Stimulated activated CD4-positive, alpha-beta T cell treated with anti-CD3 and anti-CD28 coated beads, Interleukin-4, amount 100 ng/mL, for 1 hour (primary cell): ENCODE measurements at regions not wholly inside any gene's neighbourhood (a gene's known extent, or its start where the extent isn't known, plus 50 kb on each side); places are given as distances from the start of the nearest gene placed in this dataset.
"Not testable (repeated sequence)": the region's sequence is repeated elsewhere in the genome, so short reads cannot be mapped to it uniquely, and the experiment has no call there.

ENCODE experiments used
- DNase-seq: peaks from one replicate; pipeline ENCODE4 v3.0.0-alpha.2; 2020

DNA sequence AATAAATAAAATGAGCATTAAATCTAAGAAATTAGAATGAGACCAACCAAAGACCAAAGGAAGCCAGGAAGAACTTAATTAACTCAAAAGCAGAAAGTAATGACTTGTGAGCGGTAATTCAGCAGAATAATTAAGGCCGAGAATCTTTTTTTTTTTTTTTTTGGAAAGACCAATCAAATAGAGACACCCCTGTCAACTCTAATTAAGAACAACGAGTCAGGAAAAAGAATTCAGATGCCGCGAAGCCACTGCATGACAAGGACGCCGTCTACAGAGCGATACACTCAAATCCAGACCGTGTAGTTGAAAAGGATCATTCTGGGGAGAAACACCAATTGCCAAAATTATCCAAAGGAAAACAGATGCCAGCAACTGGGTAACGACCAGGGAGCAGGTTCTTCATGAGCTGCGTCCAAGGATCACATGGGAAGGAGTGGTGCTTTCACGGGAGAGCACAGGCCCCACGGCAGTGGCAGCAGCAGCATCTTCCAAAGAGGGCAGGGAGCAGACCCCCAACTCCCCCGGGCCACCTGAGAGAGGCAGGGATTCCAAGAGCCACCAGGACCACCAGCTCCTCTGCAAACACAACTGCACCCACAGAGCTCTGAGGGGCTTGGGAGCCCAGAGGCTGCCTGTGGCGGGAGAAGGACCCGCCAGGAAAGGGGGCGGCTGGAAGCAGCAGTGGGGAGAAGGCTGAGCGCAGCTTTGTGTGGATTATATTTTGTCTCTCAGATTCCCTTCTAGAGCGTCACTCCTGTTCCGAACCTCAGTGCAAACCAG, 469.8 kb downstream of the BRD1 start:
- no peak for DNase-seq

DNA sequence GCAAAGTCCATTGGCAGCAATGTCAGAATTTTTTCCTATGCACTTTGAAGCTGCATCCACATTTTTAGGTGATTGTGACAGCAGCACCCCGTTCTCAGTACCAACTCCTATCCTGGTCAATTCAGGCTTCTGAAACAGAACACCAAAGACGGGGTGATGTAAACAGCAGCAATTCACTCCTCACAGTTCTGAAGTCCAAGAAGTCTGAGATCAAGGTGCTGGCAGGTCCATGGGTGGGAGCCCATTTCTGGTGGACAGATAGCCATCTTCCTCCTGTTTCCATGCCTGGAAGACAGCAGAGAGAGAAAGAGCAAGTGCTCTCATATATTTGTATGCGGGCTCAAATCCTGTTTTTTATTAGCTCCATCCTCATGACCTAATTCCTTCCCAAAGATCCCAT, 471.2 kb downstream of the BRD1 start:
- no peak for DNase-seq

DNA sequence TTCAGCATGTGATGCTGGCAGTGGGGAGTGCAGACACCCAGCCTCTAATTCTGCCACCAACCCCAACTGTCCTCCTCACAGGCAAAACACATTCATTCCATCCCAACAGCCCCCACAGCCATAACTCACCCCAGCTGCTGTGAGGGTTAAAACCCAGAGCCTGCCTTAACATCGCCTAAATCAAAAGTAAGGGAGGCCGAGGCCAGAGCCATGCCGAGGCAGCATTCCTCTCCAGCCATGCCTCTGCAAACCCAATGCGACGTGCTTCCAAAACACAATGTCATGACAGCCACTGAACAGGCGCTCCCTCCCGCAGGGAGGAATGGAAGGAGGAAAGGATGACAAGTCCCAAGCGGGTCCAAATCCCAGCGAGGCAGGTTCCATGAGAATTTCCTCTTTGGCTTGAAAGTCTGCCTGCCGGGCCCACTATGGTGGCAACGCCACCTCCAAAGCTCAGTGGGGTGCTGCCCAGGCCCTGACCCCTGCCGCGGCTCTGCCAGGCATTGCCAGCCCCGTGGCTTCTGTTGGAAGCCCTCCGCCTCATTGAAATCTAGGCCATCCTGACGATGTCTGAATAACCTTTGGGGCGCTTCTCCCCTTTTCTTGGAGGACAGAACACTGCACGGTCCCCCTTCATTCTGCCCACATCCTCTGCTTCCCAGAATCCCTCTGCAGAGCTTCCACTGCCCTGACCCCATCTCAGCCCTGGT, 472.3 kb downstream of the BRD1 start:
- DNase-seq, result no peak

DNA sequence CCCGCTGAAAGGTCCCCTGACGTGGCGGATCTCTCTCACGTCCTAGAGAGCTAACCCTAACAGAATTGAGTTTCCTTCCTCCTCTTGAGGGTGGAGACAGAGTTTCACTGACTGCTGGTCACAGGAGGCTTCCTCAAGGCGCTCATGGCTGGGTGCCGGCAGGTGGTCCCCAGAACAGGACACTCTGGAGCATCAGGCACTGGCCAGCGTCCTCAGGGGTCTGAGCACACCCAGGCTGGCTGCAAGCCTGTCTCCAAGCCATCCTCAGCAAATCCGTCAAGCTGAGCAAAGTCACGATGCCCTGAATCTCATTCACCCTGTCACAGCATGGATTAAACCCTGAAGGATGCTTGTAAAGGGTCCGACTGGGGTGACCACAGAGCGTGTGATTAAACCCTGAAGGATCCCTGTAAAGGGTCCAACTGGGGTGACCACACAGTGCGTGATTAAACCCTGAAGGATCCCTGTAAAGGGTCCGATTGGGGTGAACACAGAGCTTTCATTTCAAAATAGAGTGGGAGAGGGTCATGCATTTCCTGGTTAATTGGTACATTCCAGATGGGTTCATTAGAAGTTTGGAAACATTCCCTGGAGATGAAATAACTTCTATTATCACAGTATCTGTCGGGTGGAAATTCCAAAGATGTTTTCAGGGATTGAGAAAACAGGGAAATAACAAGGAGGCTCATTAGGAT, 473.0 kb downstream of the BRD1 start:
- DNase-seq, result no peak

DNA sequence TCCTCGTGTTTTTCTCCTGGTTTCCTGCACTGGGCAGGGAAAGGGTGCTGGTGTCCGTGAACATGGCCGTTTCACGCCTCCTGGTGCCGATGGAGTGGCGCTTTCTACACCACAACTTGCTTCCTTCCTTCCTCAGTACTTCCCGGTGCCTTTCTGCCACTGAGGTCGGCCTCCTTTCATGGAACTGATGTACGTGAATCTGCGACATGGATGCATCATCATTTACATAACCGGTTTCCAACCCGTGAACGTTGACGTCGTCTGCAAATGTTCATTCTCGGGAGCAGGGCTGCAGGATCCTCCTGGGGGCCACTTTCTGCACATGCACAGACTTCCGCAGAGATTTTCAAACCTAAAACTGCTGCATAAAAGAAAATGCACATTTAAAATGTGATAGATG, 474.4 kb downstream of the BRD1 start:
- DNase-seq, result no peak

DNA sequence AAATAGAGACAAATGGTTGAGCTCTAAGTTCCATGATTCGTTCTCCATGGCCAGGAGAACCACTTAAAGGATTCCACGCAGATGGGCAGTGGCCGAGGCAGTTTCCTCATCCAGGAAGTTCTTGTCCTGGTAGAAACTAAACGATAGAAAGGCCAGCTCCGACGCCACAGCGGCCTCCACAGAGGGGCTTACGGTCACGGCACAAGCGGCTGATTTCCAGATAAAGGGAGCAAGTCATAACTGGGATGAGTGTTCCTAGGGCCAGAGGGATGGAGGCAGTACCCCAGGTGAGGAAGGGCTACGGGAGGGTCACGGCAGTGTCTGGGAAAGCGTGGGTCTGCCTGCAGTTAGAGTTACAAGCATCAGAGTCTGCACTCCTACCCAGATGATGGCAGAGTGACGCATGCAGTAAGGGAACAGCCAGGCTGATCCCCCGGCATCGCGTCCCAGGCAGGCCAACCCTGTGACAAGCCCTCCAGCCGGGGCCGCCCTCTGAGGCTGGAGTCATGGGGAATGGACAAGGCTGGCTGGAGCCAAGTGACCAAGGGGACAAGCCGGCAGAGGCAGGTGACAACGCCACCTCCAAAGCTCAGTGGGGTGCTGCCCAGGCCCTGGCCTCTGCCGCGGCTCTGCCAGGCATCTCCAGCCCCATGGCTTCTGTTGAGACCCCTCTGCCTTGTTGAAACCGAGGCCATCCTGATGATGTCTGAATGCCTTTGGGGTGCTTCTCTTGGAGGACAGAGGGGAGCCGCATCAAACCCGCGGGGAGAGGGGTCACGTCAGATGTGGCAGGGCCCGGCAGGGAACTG, 475.1 kb downstream of the BRD1 start:
- no peak for DNase-seq

DNA sequence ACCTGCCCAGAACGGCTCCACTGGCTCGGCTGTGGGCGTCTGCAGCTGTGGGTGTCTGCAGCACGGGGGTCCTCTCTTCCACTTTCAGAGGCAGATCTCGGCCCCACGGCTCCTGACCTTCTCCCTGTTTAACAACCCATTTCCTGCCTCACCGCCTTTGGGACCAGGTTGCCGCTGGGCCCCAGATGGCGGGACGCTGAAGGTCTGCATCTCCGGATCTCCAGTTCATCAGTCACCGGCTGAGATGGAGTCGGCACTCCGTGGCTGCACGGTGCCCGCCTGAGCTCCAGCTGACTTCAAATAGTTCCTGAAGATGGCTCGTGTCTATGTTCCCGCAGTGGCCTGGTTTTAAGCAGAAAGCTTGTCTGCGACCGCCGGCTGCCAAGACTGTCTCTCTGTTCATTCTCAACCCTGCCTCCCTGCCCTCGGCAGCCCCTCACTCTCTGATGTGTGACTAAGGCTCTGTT, 475.9 kb downstream of the BRD1 start:
- DNase-seq, result no peak

DNA sequence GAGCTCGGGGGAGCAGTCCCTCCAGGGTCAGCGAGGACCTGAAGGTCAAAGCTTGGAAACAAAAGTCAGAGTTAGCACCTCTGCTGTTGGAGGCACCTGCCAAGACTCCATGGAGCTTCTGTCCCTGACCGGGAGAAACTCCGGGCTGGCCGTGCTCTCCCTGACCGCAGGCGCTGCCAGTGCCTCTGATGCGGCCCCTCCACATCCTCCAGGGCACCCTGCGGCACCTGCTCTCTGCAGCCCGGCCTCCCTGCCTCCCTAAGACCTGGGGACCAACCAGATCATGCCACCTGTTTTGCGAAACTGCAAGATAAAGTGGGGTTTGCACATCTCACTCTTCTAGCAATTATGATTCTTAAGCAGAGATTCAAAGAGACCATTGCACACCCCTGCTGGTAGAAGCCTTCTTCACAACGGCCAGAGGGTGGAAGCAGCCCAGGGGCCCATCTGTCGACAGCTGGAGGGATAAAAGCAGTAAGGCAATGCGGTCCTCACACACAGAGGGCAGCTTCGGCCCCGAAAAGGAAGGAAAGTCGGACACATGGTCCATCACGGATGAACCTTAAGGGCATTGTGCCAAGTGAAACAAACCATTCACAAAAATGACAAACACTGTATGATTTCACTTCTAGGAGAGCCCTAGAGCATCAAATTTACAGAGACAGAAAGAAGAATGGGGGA, 477.1 kb downstream of the BRD1 start:
- no peak for DNase-seq

DNA sequence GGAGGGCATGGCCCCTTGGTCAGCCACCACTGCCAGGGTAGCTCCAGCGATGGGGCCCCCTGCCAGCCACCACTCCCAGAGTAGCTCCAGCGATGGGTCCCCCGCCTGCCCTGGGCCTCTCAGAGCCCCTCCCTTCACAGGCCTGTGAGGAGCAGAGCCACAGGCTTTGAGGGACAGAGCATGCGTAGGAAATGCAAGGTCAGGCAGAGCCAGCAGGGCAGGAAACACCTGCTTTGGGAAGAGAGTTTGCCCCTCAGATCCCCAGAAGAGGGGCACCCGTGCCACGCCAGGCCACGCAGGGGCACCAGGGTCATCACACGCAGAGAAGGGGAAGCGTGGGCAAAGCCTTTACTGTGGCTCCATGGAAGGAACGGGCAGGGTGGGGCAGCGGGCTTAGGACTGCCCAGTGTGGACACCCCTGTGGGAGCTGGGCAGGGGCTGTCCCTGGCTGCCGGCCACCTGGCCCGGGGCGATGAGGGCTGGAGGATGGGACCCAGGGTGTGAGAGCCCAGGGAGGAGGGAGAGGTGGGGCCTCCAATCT, 477.8 kb downstream of the BRD1 start:
- no peak for DNase-seq

DNA sequence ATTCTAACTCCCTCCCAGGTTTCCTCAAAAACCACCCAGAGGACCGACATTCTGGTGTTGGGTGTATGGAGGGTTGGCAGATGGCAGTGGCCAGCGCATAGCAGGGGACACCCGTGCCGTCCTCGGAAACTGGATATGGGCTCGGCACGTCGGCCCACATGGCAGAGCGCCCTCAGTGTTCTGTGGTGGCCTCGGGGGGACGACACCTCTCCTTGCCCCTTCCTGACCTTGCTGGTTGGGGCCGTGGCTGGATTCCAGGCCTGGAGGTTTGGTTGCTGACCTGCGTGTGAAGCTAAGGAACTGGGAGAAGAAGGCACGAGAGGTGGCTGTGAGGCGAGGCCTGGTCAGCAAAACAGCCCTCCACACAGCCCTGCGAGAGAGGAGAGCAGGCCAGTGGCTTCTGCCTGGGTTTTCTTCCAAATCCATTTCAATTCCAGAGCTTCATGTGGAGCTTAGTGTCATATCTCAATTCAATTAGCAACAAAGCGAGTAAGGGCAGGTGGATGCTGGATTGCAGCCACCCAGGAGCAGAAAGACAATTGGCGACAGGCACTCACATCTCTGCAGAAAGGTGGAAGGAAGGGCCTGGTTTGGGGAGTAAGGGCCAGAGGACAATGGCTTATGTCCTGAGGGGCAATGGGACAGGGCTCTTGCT, 478.4 kb downstream of the BRD1 start:
- DNase-seq, result no peak

DNA sequence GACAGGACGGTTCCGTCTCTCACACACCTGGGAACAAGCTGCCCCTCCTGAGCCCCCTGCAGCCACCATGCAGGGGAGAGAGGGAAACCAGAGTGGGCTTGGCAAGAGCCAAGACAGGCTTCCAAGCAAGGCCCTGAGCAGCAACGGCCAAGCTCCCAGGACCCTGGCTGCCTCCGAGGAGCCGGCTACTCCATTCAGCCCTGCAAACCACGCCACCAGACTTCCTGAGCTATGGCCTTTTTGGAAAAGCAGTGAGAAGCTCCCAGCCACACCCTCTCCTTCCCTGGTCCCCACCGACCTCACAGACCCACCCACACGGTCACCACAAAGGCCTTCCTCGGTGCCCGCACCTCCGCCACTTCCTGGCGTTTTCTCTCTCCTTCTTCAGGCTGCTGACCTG, 479.0 kb downstream of the BRD1 start:
- DNase-seq, result no peak

DNA sequence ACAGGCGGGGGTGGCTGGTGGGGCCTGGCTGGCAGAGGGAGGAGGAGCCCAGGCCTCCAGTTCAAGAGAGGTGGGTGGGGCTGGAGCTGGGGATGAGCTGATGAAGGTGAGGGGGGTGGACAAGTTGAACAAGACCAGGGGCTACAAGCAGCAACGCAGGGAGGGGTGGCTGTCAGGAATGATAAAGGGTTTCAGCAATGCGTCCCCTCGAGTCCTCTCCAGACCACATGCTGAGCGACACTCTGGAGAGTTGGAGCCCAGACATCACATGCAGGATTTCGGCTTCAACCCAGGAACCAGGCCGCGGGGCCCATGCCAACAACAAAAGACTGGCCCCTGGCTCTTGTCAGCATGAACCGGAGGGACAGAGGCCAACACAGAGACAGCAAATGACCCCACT, 480.3 kb downstream of the BRD1 start:
- no peak for DNase-seq

DNA sequence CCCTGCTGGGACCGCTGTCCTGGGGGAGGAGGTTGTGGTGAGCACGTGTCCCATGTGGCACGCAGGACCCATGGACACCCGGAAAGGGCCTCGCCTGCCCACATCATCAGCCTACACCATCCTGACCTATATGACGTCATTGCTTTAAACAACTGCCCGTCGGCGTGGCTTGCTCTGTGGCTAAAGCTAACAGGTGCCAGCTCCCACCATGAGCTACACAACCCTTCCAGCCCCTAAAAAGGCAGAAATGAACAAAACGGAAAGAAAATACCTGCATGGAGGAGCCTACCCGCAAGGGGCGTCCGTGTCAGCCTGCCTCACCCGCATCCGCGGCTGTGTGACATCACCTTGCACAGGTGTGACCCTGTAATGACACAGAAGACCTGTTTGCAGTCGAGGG, 481.8 kb downstream of the BRD1 start:
- no peak for DNase-seq

DNA sequence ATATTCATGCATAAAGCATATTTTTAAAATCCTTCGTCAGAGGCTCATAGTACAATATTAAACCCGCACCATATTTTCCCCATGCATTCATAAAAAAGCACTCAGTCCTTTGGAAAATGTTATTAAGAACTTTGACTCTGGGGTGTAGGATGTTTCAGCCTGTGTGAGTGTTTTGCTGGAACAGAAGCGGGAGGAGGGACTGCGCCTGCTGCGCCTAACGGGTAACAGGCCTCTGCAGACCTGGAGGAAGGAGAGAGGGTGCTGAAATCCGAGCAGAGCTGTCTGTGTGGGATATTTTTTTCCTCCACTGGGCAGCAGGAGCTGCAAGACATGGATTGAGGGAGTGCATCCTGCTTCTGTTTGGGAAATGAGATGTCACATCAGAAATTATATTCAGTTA, 483.0 kb downstream of the BRD1 start:
- no peak for DNase-seq

DNA sequence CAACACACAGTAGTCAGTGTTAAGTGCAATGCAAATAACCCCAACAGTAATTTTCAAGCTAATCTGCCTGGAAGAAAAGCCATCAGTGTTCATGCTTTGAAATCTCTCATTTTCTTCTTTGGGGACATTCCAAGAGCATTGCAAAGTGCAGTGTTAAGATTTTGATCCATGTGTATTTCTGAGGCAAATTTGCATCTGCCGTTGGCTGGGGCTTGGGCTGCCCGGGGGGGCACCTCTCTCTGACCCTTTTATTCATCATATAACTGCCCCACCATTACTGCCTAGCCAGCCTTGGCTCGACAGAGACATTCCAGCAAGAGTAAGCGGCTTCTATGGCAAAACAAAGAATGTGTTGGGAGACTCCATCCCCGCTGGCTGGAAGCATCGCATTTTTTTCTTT, 483.5 kb downstream of the BRD1 start:
- DNase-seq, result no peak

DNA sequence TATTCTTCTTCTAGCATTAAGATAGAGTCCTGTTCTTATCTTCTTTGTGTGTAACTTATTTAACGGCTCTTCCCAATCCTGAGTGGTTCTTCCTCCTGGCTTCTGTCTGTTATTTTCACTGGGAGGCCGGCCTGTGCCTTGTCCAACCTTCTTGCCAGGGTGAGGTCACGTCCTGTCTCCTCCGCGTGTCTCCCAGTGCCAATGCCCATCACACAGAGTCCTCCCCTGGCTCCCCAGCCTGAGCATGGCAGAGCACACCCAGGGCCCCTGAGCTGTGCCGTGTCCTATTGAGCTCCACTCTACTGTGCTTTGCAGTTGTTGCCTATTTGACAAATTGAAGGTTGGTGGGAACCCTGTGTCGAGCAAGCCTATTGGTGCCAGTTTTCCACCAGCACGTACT, 487.3 kb downstream of the BRD1 start:
- no peak for DNase-seq

DNA sequence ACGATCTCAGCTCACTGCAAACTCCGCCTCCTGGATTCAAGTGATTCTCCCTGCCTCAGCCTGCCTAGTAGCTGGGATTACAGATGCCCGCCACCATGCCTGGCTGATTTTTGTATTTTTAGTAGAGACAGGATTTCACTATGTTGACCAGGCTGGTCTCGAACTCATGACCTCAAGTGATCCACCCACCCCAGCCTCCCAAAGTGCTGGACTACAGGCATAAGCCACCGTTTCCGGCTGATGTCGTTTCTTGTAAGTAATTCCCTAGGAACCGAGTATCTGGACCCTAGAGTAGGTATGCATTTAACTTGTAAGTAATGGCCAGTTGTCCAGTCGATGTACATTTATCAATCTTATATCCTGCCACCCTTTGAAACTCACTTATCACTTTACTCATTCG, 491.2 kb downstream of the BRD1 start:
- DNase-seq, result not testable (repeated sequence)

DNA sequence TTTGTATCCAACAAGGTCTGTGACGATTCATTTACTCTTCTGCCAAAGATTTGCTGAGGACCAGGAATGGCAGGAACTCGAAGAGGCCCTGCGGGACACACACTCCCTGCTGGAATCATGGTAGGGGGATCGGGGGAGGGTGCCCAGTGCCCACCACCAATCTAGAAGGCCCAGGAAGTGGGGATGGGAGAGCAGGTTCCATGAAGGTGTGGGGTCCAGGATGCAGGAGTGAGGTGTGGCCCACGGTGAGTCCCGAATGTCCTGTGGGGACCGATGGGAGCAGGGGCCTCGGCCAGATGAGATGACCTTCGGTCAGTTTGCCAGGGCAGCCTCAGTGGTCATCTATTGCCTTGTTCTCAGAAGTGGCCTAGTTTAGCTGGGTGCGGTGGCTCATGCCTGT, 492.7 kb downstream of the BRD1 start:
- no peak for DNase-seq

DNA sequence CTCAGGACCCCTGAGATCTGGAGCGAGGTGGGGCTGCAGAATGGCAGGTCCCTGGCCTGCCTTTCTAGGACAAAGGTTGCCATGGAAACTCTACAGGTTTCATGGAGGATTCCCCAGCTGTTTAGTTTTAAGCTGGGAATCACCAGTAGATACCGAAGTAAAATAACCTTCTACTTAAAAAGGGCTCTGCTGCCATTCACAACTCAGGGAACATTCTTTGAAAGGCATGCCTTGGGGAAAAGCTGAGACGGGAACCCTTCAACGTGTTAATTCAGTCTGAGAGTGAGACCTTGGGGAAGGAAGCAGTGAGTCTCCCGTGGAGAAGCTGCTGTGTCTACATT, 493.3 kb downstream of the BRD1 start:
- DNase-seq, result no peak

DNA sequence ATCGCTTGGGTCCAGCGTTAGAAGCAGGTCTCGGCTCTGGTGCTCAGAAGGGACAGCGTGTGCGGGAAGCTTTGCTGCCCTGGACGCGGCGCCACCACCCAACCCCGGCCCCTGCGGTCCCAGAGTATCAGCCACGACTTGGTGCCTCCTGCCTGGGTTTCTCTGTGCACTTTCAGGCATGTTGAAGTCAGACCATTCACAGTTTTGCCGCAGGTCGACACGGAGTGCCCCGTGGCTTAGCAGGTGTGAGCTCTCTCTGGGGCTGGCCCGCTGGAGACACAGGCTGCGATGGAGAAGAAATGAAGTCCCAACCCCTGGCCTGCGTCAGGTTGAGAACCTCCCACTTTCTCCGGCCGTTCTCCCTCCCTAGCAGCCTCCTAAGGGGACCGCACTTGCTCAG, 494.5 kb downstream of the BRD1 start:
- no peak for DNase-seq

DNA sequence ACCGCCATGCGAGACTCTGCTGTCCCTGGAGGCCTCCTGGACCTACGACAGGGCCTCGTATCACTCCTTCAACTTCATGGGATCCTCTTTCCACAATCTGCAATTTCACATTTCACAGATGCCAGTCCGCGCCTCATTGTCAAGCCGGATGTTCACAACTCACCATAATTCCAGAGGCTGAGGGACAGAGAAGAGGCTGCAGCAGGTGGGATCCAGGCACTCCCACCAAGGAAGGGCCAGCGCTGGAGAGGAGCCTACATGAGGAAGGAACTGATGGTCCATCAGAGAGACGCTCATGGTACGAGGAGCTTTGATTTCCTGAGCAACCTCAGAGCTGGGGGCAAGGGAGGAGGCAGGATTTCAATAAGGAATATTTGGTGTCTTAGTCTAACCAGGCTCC, 495.0 kb downstream of the BRD1 start:
- no peak for DNase-seq

DNA sequence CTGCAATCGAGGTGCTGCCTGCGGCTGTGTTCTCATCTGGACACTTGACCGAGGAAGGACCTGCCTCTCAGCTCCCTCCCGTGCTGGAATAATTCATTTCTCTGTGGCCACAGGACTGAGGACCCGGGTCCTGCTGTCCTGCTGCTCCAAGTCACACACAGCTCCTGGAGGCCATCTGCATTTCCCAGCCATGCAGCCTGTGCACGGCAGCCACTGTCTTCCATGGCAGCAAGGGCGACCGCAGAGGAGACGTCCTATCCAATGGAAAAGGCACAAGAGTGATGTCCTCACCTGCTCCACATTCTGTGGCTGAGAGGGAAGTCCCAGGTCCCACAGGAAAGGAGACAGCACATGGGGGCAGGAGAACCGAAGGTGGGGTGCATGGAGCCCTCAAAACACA, 495.8 kb downstream of the BRD1 start:
- DNase-seq, result no peak
